H9 (cell line): ENCODE measurements at regions not wholly inside any gene's neighbourhood (a gene's known extent, or its start where the extent isn't known, plus 50 kb on each side); places are given as distances from the start of the nearest gene placed in this dataset.

Experiments used
- DNase-seq: peaks from one replicate; pipeline ENCODE4 v3.0.0-alpha.2; 2017
- H2AFZ ChIP-seq: one replicate; pipeline ENCODE4 v1.6.1; 2013; ENCODE audit warnings: mild to moderate bottlenecking, low read length, control low read depth, moderate library complexity
- H2AK5ac ChIP-seq: 2 replicates; pipeline ENCODE4 v1.6.1; 2013; ENCODE audit warnings: low read length, control low read depth, mixed read lengths; ENCODE audit not compliant: insufficient read length
- H2BK120ac ChIP-seq: one replicate; pipeline ENCODE4 v1.6.1; 2013; ENCODE audit warnings: low read depth, mild to moderate bottlenecking, low read length, control low read depth, inconsistent platforms; ENCODE audit not compliant: poor library complexity, severe bottlenecking
- H2BK12ac ChIP-seq: 2 replicates; pipeline ENCODE4 v1.6.1; 2013; ENCODE audit warnings: low read length, control low read depth, mixed read lengths, low read depth; ENCODE audit not compliant: insufficient read length
- H2BK15ac ChIP-seq: 2 replicates; pipeline ENCODE4 v1.6.1; 2013; ENCODE audit warnings: low read depth, low read length, control low read depth
- H2BK20ac ChIP-seq: one replicate; pipeline ENCODE4 v1.6.1; 2013; ENCODE audit warnings: low read depth, mild to moderate bottlenecking, low read length, control low read depth, inconsistent platforms; ENCODE audit not compliant: poor library complexity, severe bottlenecking
- H2BK5ac ChIP-seq: 2 replicates; pipeline ENCODE4 v1.6.1; 2013; ENCODE audit warnings: low read length, control low read depth, mixed read lengths; ENCODE audit not compliant: insufficient read length
- H3K14ac ChIP-seq: 2 replicates; pipeline ENCODE4 v1.6.1; 2013; ENCODE audit warnings: low read length, control low read depth; ENCODE audit not compliant: insufficient read depth
- H3K18ac ChIP-seq: 2 replicates; pipeline ENCODE4 v1.6.1; 2013; ENCODE audit warnings: low read depth, mild to moderate bottlenecking, mixed read lengths, low read length, control low read depth; ENCODE audit not compliant: insufficient read length
- H3K23ac ChIP-seq: 2 replicates; pipeline ENCODE4 v1.6.1; 2013; ENCODE audit warnings: low read length, control low read depth, mixed read lengths, low read depth; ENCODE audit not compliant: insufficient read length
- H3K23me2 ChIP-seq: 2 replicates; pipeline ENCODE4 v1.6.1; 2013; ENCODE audit warnings: low read depth, mild to moderate bottlenecking, mixed read lengths, low read length, control low read depth; ENCODE audit not compliant: insufficient read length, poor library complexity, severe bottlenecking
- H3K27ac ChIP-seq: 2 replicates; pipeline ENCODE4 v1.5.1; 2013; ENCODE audit warnings: low read length, control low read depth, mixed read lengths, low read depth; ENCODE audit not compliant: insufficient read length
- H3K27me3 ChIP-seq: 2 replicates; pipeline ENCODE4 v1.6.1; 2013; ENCODE audit warnings: low read length, control low read depth, inconsistent platforms; ENCODE audit not compliant: insufficient read depth
- H3K4ac ChIP-seq: 2 replicates; pipeline ENCODE4 v1.6.1; 2013; ENCODE audit warnings: low read depth, mild to moderate bottlenecking, control low read depth, inconsistent platforms, low read length, moderate library complexity
- H3K4me1 ChIP-seq: 2 replicates; pipeline ENCODE4 v1.6.1; 2013; ENCODE audit warnings: low read length, control low read depth, inconsistent platforms; ENCODE audit not compliant: insufficient read depth
- H3K4me2 ChIP-seq: 2 replicates; pipeline ENCODE4 v1.6.1; 2013; ENCODE audit warnings: low read length, control low read depth, mixed read lengths; ENCODE audit not compliant: insufficient read length, insufficient read depth
- H3K56ac ChIP-seq: 2 replicates; pipeline ENCODE4 v1.6.1; 2013; ENCODE audit warnings: low read depth, mild to moderate bottlenecking, mixed read lengths, low read length, control low read depth; ENCODE audit not compliant: insufficient read length
- H3K79me1 ChIP-seq: 2 replicates; pipeline ENCODE4 v1.6.1; 2013; ENCODE audit warnings: low read depth, mild to moderate bottlenecking, moderate library complexity, low read length, control low read depth, inconsistent platforms; ENCODE audit not compliant: insufficient read depth, poor library complexity, severe bottlenecking
- H3K79me2 ChIP-seq: 2 replicates; pipeline ENCODE4 v1.6.1; 2013; ENCODE audit warnings: low read length, control low read depth, inconsistent platforms; ENCODE audit not compliant: insufficient read depth
- H3K9ac ChIP-seq: 2 replicates; pipeline ENCODE4 v1.6.1; 2013; ENCODE audit warnings: low read length, control low read depth, mixed read lengths; ENCODE audit not compliant: insufficient read length; ENCODE audit errors: extremely low read depth
- H3K9me3 ChIP-seq: one replicate; pipeline ENCODE4 v1.6.1; 2013; ENCODE audit warnings: low read depth, low read length, inconsistent platforms; ENCODE audit not compliant: control insufficient read depth
- H3T11ph ChIP-seq: one replicate; pipeline ENCODE4 v1.6.1; 2013; ENCODE audit warnings: mild to moderate bottlenecking, low read length, control low read depth, inconsistent platforms
- H4K20me1 ChIP-seq: one replicate; pipeline ENCODE4 v1.6.1; 2013; ENCODE audit not compliant: control insufficient read depth, insufficient read length, insufficient read depth
- H4K5ac ChIP-seq: 2 replicates; pipeline ENCODE4 v1.6.1; 2013; ENCODE audit warnings: low read depth, mild to moderate bottlenecking, mixed read lengths, low read length, control low read depth; ENCODE audit not compliant: insufficient read length
- H4K8ac ChIP-seq: replicated peaks from 2 replicates; pipeline ENCODE4 v1.6.1; 2013; ENCODE audit warnings: low read length, control low read depth, mixed read lengths, low read depth; ENCODE audit not compliant: insufficient read length
- H4K91ac ChIP-seq: 2 replicates; pipeline ENCODE4 v1.6.1; 2013; ENCODE audit warnings: low read depth, mild to moderate bottlenecking, moderate library complexity, mixed read lengths, low read length, control low read depth; ENCODE audit not compliant: insufficient read length
- H3K27ac Mint-ChIP-seq, 3 experiments: 2 replicates in 2 of 3; 3 replicates in 1 of 3; pipeline ENCODE4 v1.8.0; 2020 to 2021; ENCODE audit warnings: mixed read lengths in 3 of 3, mild to moderate bottlenecking in 1 of 3, moderate library complexity in 1 of 3
- H3K27me3 Mint-ChIP-seq: 2 replicates; pipeline ENCODE4 v1.8.0; 2021; ENCODE audit warnings: low read depth, mild to moderate bottlenecking, moderate library complexity, mixed read lengths
- H3K36me3 Mint-ChIP-seq, 3 experiments: 2 replicates in 2 of 3; 3 replicates in 1 of 3; pipeline ENCODE4 v1.8.0; 2020 to 2021; ENCODE audit warnings: low read depth in 3 of 3, mixed read lengths in 3 of 3; ENCODE audit not compliant: insufficient read depth in 1 of 3
- H3K4me1 Mint-ChIP-seq, 2 experiments: 2 replicates each; pipeline ENCODE4 v1.8.0; 2020; ENCODE audit warnings: mixed read lengths in 2 of 2
- H3K4me3 Mint-ChIP-seq, 2 experiments: 2 replicates in 1 of 2; 3 replicates in 1 of 2; pipeline ENCODE4 v1.8.0; 2020 to 2021; ENCODE audit warnings: mild to moderate bottlenecking in 2 of 2, mixed read lengths in 2 of 2, moderate library complexity in 1 of 2
- H3K9me3 Mint-ChIP-seq, 2 experiments: 2 replicates in 1 of 2; 3 replicates in 1 of 2; pipeline ENCODE4 v1.8.0; 2020; ENCODE audit warnings: mild to moderate bottlenecking in 2 of 2, mixed read lengths in 2 of 2, moderate library complexity in 1 of 2
- CTCF ChIP-seq: fragments of 200-600 bp; sonication (generic); conservative IDR thresholded peaks from 3 replicates; pipeline ENCODE4 v1.8.0; 2021; ENCODE audit warnings: antibody characterized with exemption, mild to moderate bottlenecking

GRCh38 chr7:93030605-93031225 lies 87.1 kb downstream of the SAMD9 start:
- no peaks in the 10 kb centered on the region for H3K79me1 ChIP-seq
- peaks cover 4 to 19% of the 10 kb centered on the region in 2 experiments; a peak in 3 of 5 replicates for H3K9me3 Mint-ChIP-seq
- H4K91ac ChIP-seq: no peak overlapping the region
- H3K27ac Mint-ChIP-seq: no peak overlapping the region
- H3T11ph ChIP-seq: no peak overlapping the region
- no peak overlapping the region for H2BK5ac ChIP-seq
- no peak overlapping the region for H3K27ac ChIP-seq
- peaks cover 0 to 5% (median 3%) of the 10 kb centered on the region in 3 experiments; a peak in 1 of 7 replicates for H3K36me3 Mint-ChIP-seq
- no peak overlapping the region for H2AK5ac ChIP-seq
- no peaks in the 10 kb centered on the region for H3K27me3 ChIP-seq
- H3K14ac ChIP-seq: no peak overlapping the region
- H3K4me2 ChIP-seq: no peak overlapping the region
- no peaks in the 10 kb centered on the region for H3K79me2 ChIP-seq
- H2BK120ac ChIP-seq: no peak overlapping the region
- no peak overlapping the region for H3K4ac ChIP-seq
- no peak for TF ChIP-seq CTCF
- H3K23ac ChIP-seq: no peak overlapping the region
- H2AFZ ChIP-seq: no peak overlapping the region
- H2BK12ac ChIP-seq: no peak overlapping the region
- H3K4me1 ChIP-seq: no peaks in the 10 kb centered on the region
- H4K8ac ChIP-seq: no peak overlapping the region
- H3K4me3 Mint-ChIP-seq: no peak overlapping the region
- H2BK20ac ChIP-seq: no peak overlapping the region
- H3K56ac ChIP-seq: no peak overlapping the region
- H3K18ac ChIP-seq: no peak overlapping the region
- H2BK15ac ChIP-seq: no peak overlapping the region
- no peak for DNase-seq
- no peaks in the 10 kb centered on the region for H3K4me1 Mint-ChIP-seq
- no peak overlapping the region for H3K9ac ChIP-seq
- H3K27me3 Mint-ChIP-seq: peaks cover 19% of the 10 kb centered on the region; the same call in 1 of the 2 replicates
- H3K9me3 ChIP-seq: no peaks in the 10 kb centered on the region
- H4K20me1 ChIP-seq: no peaks in the 10 kb centered on the region
- no peaks in the 10 kb centered on the region for H3K23me2 ChIP-seq
- H4K5ac ChIP-seq: no peak overlapping the region
